ENCODE measurements at regions not wholly inside any gene's neighbourhood (a gene's known extent, or its start where the extent isn't known, plus 50 kb on each side); places are given as distances from the start of the nearest gene placed in this dataset.
"Not testable (repeated sequence)": the region's sequence is repeated elsewhere in the genome, so short reads cannot be mapped to it uniquely, and the experiment has no call there.

- TF ChIP-seq CTCF (IDR thresholded peaks at IDR 0.05; ENCODE audit: unreplicated experiment), result no peak
- Mint-ChIP-seq H3K27me3 (peaks cover 30% of the 10 kb centered on the region), H3K4me1 (ENCODE audit: low read depth) (no peaks in the 10 kb centered on the region), H3K36me3 (ENCODE audit: insufficient read depth) (peaks cover under 1% of the 10 kb centered on the region), H3K9me3 (ENCODE audit: low read depth) (peaks cover 7% of the 10 kb centered on the region), H3K27ac (no peak overlapping the region), H3K4me3 (ENCODE audit: low read depth) (no peak overlapping the region)
- no peak for DNase-seq (ENCODE audit: low spot score, unreplicated experiment)
Observed at GRCh38 chr18:10100196-10100595, 186.4 kb downstream of the VAPA start.

- peaks cover 30% of the 10 kb centered on the region for H3K27me3 Mint-ChIP-seq
- no peak for TF ChIP-seq CTCF (IDR thresholded peaks at IDR 0.05; ENCODE audit: unreplicated experiment)
- H3K27ac Mint-ChIP-seq, result no peak overlapping the region
- no peak for DNase-seq (ENCODE audit: low spot score, unreplicated experiment)
- no peaks in the 10 kb centered on the region for H3K4me1 Mint-ChIP-seq (ENCODE audit: low read depth)
- no peak overlapping the region for H3K4me3 Mint-ChIP-seq (ENCODE audit: low read depth)
- H3K36me3 Mint-ChIP-seq (ENCODE audit: insufficient read depth), result peaks cover 2% of the 10 kb centered on the region
- peaks cover 12% of the 10 kb centered on the region for H3K9me3 Mint-ChIP-seq (ENCODE audit: low read depth)
Observed at GRCh38 chr18:10100941-10101701, 187.3 kb downstream of the VAPA start.

- H3K4me3 Mint-ChIP-seq (ENCODE audit: low read depth), result no peak overlapping the region
- no peak for DNase-seq (ENCODE audit: low spot score, unreplicated experiment)
- TF ChIP-seq CTCF (IDR thresholded peaks at IDR 0.05; ENCODE audit: unreplicated experiment), result no peak
- H3K9me3 Mint-ChIP-seq (ENCODE audit: low read depth), result peaks cover 13% of the 10 kb centered on the region
- peaks cover 2% of the 10 kb centered on the region for H3K36me3 Mint-ChIP-seq (ENCODE audit: insufficient read depth)
- no peaks in the 10 kb centered on the region for H3K4me1 Mint-ChIP-seq (ENCODE audit: low read depth)
- H3K27ac Mint-ChIP-seq, result no peak overlapping the region
- H3K27me3 Mint-ChIP-seq, result peaks cover 30% of the 10 kb centered on the region
Observed at GRCh38 chr18:10101729-10102128, 187.9 kb downstream of the VAPA start.

GRCh38 chr18:10105118-10105517, 191.3 kb downstream of the VAPA start:
- H3K9me3 Mint-ChIP-seq (ENCODE audit: low read depth), result peaks cover 24% of the 10 kb centered on the region

GRCh38 chr18:10111191-10111590, 197.4 kb downstream of the VAPA start:
- Mint-ChIP-seq H3K27me3 (no peaks in the 10 kb centered on the region), H3K9me3 (ENCODE audit: low read depth) (peaks cover 12% of the 10 kb centered on the region), H3K36me3 (ENCODE audit: insufficient read depth) (no peaks in the 10 kb centered on the region), H3K4me1 (ENCODE audit: low read depth) (peaks cover 6% of the 10 kb centered on the region), H3K27ac (peak overlapping the region; percentile 7), H3K4me3 (ENCODE audit: low read depth) (no peak overlapping the region)
- DNase-seq (ENCODE audit: low spot score, unreplicated experiment), result no peak
- TF ChIP-seq CTCF (IDR thresholded peaks at IDR 0.05; ENCODE audit: unreplicated experiment), result no peak

More at GRCh38 chr18:10105118-10105517, 191.3 kb downstream of the VAPA start:
- H3K27me3 Mint-ChIP-seq, result peaks cover 24% of the 10 kb centered on the region
- H3K36me3 Mint-ChIP-seq (ENCODE audit: insufficient read depth); DNase-seq (ENCODE audit: low spot score, unreplicated experiment); H3K4me1 Mint-ChIP-seq (ENCODE audit: low read depth); H3K4me3 Mint-ChIP-seq (ENCODE audit: low read depth); H3K27ac Mint-ChIP-seq: not testable (repeated sequence)

- Mint-ChIP-seq H3K27me3 (no peaks in the 10 kb centered on the region), H3K36me3 (ENCODE audit: insufficient read depth) (no peaks in the 10 kb centered on the region), H3K4me1 (ENCODE audit: low read depth) (peaks cover 6% of the 10 kb centered on the region), H3K9me3 (ENCODE audit: low read depth) (peaks cover 9% of the 10 kb centered on the region), H3K4me3 (ENCODE audit: low read depth) (no peak overlapping the region), H3K27ac (no peak overlapping the region)
- TF ChIP-seq CTCF (IDR thresholded peaks at IDR 0.05; ENCODE audit: unreplicated experiment), result no peak
- no peak for DNase-seq (ENCODE audit: low spot score, unreplicated experiment)
Observed at GRCh38 chr18:10111944-10112343, 198.1 kb downstream of the VAPA start.

Measured in progenitor cell of endocrine pancreas (in vitro differentiated cells).